Fibroblast of lung (primary cell): ENCODE measurements at regions not wholly inside any gene's neighbourhood (a gene's known extent, or its start where the extent isn't known, plus 50 kb on each side); places are given as distances from the start of the nearest gene placed in this dataset.
A peak's percentile ranks its signal among the peaks of the same experiment; 100 is the strongest.

Experiments used
- DNase-seq, 2 donors: peaks; one replicate each; pipeline versions ENCODE4 v3.0.0 to v3.0.0-alpha.2; 2010; ENCODE audit warnings: low read depth in 2 of 2
- H2AFZ ChIP-seq: 2 replicates; pipeline ENCODE4 v1.5.1; 2012; ENCODE audit warnings: low read length, control low read depth, inconsistent platforms
- H3K27ac ChIP-seq: 2 replicates; pipeline ENCODE4 v1.5.1; 2011; ENCODE audit warnings: low read length, control low read depth; ENCODE audit not compliant: insufficient read depth
- H3K27me3 ChIP-seq: 2 replicates; pipeline ENCODE4 v1.5.1; 2011; ENCODE audit warnings: mild to moderate bottlenecking, low read length; ENCODE audit not compliant: control insufficient read depth, insufficient read depth
- H3K36me3 ChIP-seq: 2 replicates; pipeline ENCODE4 v1.5.1; 2011; ENCODE audit warnings: low read length; ENCODE audit not compliant: control insufficient read depth, insufficient read depth
- H3K4me1 ChIP-seq: 2 replicates; pipeline ENCODE4 v1.5.1; 2011; ENCODE audit warnings: low read length; ENCODE audit not compliant: control insufficient read depth, insufficient read depth; ENCODE audit errors: extremely low read depth
- H3K4me2 ChIP-seq: 2 replicates; pipeline ENCODE4 v1.5.1; 2011; ENCODE audit warnings: low read length, control low read depth; ENCODE audit not compliant: insufficient read depth; ENCODE audit errors: extremely low read depth
- H3K4me3 ChIP-seq, 4 experiments: fragments of 200-600 bp in 1 of 4; sonication (generic) in 1 of 4; replicated peaks in 1 of 4; 2 replicates each; pipeline ENCODE4 v1.5.1; 2011 to 2016; ENCODE audit warnings: low read length in 4 of 4, low read depth in 3 of 4, mild to moderate bottlenecking in 3 of 4, control low read depth in 2 of 4, inconsistent platforms in 1 of 4, mixed read lengths in 1 of 4; ENCODE audit not compliant: insufficient read depth in 1 of 4; ENCODE audit errors: control extremely low read depth in 1 of 4
- H3K79me2 ChIP-seq: 2 replicates; pipeline ENCODE4 v1.5.1; 2012; ENCODE audit warnings: mild to moderate bottlenecking, low read length, inconsistent platforms; ENCODE audit not compliant: control insufficient read depth, insufficient read depth
- H3K9ac ChIP-seq: 2 replicates; pipeline ENCODE4 v1.5.1; 2011; ENCODE audit warnings: mild to moderate bottlenecking, low read length, control low read depth; ENCODE audit not compliant: insufficient read depth
- H3K9me3 ChIP-seq: 2 replicates; pipeline ENCODE4 v1.5.1; 2012; ENCODE audit warnings: low read depth, low read length; ENCODE audit not compliant: control insufficient read depth, insufficient read depth
- H4K20me1 ChIP-seq: 2 replicates; pipeline ENCODE4 v1.5.1; 2011; ENCODE audit warnings: low read length; ENCODE audit not compliant: control insufficient read depth, insufficient read depth; ENCODE audit errors: extremely low read depth
- EZH2 ChIP-seq: IDR thresholded peaks from 2 replicates; pipeline ENCODE4 v1.5.1; 2012; ENCODE audit warnings: low read length, control low read depth, mild to moderate bottlenecking; ENCODE audit errors: missing control alignments
- TF ChIP-seq, protein P1 (sequence below), 2 donors: IDR thresholded peaks in 1 of 2; conservative IDR thresholded peaks in 1 of 2; 1 replicate in 1 of 2; 2 replicates in 1 of 2; pipeline ENCODE4 v1.5.1; 2011 to 2012; ENCODE audit warnings: low read length in 2 of 2, control low read depth in 1 of 2, inconsistent platforms in 1 of 2, low read depth in 1 of 2, mild to moderate bottlenecking in 1 of 2

DNA sequence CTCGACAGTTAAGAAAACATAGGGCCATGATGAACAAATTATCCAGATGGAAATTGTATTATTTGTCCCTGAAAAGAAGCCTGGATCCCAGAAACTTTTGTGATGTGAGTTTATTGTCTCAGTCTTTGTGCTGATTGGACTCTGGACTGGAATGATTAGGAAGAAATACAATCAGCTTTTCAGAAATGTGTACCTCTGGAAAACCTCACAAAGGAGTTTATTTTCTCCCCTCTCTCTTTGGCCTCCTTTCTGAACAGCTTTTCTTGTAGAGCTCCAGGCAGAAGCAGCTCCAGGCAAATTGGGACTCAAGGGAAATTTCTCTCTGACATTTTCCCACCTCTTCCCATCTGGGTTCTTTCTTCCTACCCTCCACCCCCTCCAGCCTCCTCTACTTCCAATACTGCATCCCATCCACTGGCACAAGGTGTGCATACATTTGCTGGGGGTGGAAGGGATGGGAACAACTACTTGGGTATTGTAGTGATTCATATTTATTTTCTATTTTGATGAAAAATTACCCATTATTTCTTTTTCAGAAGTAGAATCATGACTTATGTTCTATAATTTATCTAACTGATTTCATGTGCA is 119.7 kb downstream of the CD47 start:
- H3K9me3 ChIP-seq: no peaks in the 10 kb centered on the region
- no peak overlapping the region for H2AFZ ChIP-seq
- H3K4me3 ChIP-seq: no peak overlapping the region
- H3K36me3 ChIP-seq: no peaks in the 10 kb centered on the region
- H4K20me1 ChIP-seq: no peaks in the 10 kb centered on the region
- no peak overlapping the region for H3K9ac ChIP-seq
- no peak for DNase-seq
- no peak overlapping the region for H3K4me2 ChIP-seq
- H3K27ac ChIP-seq: no peak overlapping the region
- H3K79me2 ChIP-seq: no peaks in the 10 kb centered on the region
- no peaks in the 10 kb centered on the region for H3K4me1 ChIP-seq
- no peaks in the 10 kb centered on the region for H3K27me3 ChIP-seq
- TF ChIP-seq, protein P1, sequence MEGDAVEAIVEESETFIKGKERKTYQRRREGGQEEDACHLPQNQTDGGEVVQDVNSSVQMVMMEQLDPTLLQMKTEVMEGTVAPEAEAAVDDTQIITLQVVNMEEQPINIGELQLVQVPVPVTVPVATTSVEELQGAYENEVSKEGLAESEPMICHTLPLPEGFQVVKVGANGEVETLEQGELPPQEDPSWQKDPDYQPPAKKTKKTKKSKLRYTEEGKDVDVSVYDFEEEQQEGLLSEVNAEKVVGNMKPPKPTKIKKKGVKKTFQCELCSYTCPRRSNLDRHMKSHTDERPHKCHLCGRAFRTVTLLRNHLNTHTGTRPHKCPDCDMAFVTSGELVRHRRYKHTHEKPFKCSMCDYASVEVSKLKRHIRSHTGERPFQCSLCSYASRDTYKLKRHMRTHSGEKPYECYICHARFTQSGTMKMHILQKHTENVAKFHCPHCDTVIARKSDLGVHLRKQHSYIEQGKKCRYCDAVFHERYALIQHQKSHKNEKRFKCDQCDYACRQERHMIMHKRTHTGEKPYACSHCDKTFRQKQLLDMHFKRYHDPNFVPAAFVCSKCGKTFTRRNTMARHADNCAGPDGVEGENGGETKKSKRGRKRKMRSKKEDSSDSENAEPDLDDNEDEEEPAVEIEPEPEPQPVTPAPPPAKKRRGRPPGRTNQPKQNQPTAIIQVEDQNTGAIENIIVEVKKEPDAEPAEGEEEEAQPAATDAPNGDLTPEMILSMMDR (conservative IDR thresholded peaks at IDR 0.05 in 1 of 2, IDR thresholded peaks at IDR 0.05 in 1 of 2; ENCODE audit: low read depth in 1 of 2, low read length in 2 of 2): no peak
- no peak for TF ChIP-seq EZH2

DNA sequence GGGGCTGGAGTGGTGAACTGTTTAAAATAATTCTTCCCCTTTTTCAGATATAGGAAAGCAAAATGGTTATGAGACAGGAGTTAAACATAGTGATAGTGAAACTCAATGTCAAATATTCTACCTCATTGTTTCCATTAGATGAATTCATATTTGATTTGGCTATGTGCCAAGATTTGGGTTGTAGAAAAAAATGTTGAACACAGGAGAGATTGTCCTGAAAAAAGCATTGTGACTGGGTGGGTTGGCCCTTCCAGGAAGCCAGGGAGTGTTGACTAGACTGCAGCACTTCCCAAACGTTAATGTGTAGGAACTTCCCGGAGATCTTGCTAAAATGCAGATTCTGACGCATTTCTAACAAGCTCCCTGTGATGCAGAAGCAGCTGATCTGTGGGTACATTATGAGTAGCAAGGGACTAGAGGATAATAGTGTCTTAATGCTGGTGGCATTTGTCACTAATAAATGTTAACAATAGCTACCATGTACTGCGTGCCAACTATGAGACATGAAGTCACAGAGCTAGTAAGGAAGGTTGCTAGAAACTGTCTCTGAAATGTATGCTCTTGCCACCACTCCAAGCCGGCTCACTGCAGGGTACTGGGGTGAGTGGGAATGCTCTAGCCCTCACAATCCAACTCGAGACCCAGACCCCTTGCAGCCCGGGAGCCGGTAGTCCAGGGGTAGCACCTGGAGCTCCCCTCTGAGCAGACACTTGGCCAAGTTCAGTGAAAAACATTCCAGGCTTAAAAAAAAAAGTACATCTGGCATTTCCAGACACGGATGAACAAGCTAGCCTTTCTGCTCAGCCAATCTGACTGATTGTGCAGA is 120.6 kb downstream of the CD47 start:
- no peak for TF ChIP-seq EZH2
- TF ChIP-seq, protein P1 (conservative IDR thresholded peaks at IDR 0.05 in 1 of 2, IDR thresholded peaks at IDR 0.05 in 1 of 2; ENCODE audit: low read depth in 1 of 2, low read length in 2 of 2): no peak
- Histone ChIP-seq H3K9ac (no peak overlapping the region), H3K9me3 (no peaks in the 10 kb centered on the region), H3K4me1 (no peaks in the 10 kb centered on the region), H3K4me3 (no peak overlapping the region), H3K27me3 (no peaks in the 10 kb centered on the region), H3K4me2 (no peak overlapping the region), H3K79me2 (no peaks in the 10 kb centered on the region), H3K36me3 (no peaks in the 10 kb centered on the region), H3K27ac (no peak overlapping the region), H4K20me1 (no peaks in the 10 kb centered on the region), H2AFZ (no peak overlapping the region)
- peak; percentile 25 to 63 for DNase-seq

DNA sequence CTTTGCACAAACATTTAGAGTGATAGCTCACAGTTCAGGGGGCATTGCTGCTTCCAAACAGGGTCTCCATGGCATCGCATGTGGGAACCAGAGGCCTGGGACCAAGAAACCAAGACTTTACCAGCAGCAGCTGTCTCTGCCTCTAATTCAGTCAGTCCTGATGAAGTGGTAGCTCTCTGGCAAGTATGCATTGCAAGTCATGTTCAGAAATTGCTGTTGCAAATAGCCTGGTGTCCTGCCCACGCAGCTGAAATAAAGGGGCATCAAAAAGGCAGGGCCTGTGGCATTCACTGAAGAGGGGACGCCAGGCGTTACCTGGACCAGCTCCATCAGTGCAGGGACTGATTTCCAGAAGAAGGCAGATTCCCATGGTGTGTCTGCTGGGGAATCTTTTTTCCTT is 121.3 kb downstream of the CD47 start:
- H3K27me3 ChIP-seq: no peaks in the 10 kb centered on the region
- DNase-seq: no peak
- H3K36me3 ChIP-seq: no peaks in the 10 kb centered on the region
- H3K4me3 ChIP-seq: no peak overlapping the region
- H3K4me1 ChIP-seq: no peaks in the 10 kb centered on the region
- no peaks in the 10 kb centered on the region for H3K79me2 ChIP-seq
- no peak overlapping the region for H3K27ac ChIP-seq
- no peak overlapping the region for H3K4me2 ChIP-seq
- H3K9me3 ChIP-seq: no peaks in the 10 kb centered on the region
- no peak overlapping the region for H2AFZ ChIP-seq
- no peaks in the 10 kb centered on the region for H4K20me1 ChIP-seq
- no peak for TF ChIP-seq EZH2
- H3K9ac ChIP-seq: no peak overlapping the region
